ENCODE measurements at regions not wholly inside any gene's neighbourhood (a gene's known extent, or its start where the extent isn't known, plus 50 kb on each side); places are given as distances from the start of the nearest gene placed in this dataset.
"Not testable (repeated sequence)": the region's sequence is repeated elsewhere in the genome, so short reads cannot be mapped to it uniquely, and the experiment has no call there.

- ATAC-seq: no peak
- DNase-seq (ENCODE audit: low spot score): no peak
Measured at GRCh38 chr12:102344691-102345090, 135.7 kb downstream of the IGF1 start.

GRCh38 chr12:102343361-102344121 is 136.8 kb downstream of the IGF1 start:
- ATAC-seq (no peak), DNase-seq (ENCODE audit: low spot score) (no peak)

GRCh38 chr12:102342281-102343006 is 137.9 kb downstream of the IGF1 start:
- peak; percentile 93 for ATAC-seq
- DNase-seq (ENCODE audit: low spot score): peak; percentile 54

- no peak for ATAC-seq
- DNase-seq (ENCODE audit: low spot score): no peak
Measured at GRCh38 chr12:102334765-102335164, 137.1 kb upstream of the PMCH start.

GRCh38 chr12:102331419-102331818 is 133.8 kb upstream of the PMCH start:
- DNase-seq (ENCODE audit: low spot score) (no peak), ATAC-seq (no peak)

GRCh38 chr12:102329883-102330282 is 132.2 kb upstream of the PMCH start:
- no peak for ATAC-seq
- no peak for DNase-seq (ENCODE audit: low spot score)

- no peak for DNase-seq (ENCODE audit: low spot score)
- no peak for ATAC-seq
Measured at GRCh38 chr12:102326982-102327381, 129.3 kb upstream of the PMCH start.

GRCh38 chr12:102325108-102325507 is 127.5 kb upstream of the PMCH start:
- DNase-seq (ENCODE audit: low spot score); ATAC-seq: not testable (repeated sequence)

- ATAC-seq: no peak
Measured at GRCh38 chr12:102323799-102324198, 126.2 kb upstream of the PMCH start.

GRCh38 chr12:102322254-102322653 is 124.6 kb upstream of the PMCH start:
- no peak for ATAC-seq
- DNase-seq (ENCODE audit: low spot score): no peak

More at GRCh38 chr12:102323799-102324198, 126.2 kb upstream of the PMCH start:
- no peak for DNase-seq (ENCODE audit: low spot score)

- ATAC-seq (no peak), DNase-seq (ENCODE audit: low spot score) (no peak)
Measured at GRCh38 chr12:102321305-102322082, 123.9 kb upstream of the PMCH start.

GRCh38 chr12:102317155-102317554 is 119.5 kb upstream of the PMCH start:
- no peak for DNase-seq (ENCODE audit: low spot score)
- no peak for ATAC-seq

- no peak for DNase-seq (ENCODE audit: low spot score)
- ATAC-seq: no peak
Measured at GRCh38 chr12:102316723-102317122, 119.1 kb upstream of the PMCH start.

GRCh38 chr12:102314821-102315220 is 117.2 kb upstream of the PMCH start:
- DNase-seq (ENCODE audit: low spot score) (no peak), ATAC-seq (no peak)

GRCh38 chr12:102313116-102313971 is 115.7 kb upstream of the PMCH start:
- not testable (repeated sequence) for DNase-seq (ENCODE audit: low spot score)

GRCh38 chr12:102305486-102305885 is 107.9 kb upstream of the PMCH start:
- peak; percentile 15 for ATAC-seq

More at GRCh38 chr12:102313116-102313971, 115.7 kb upstream of the PMCH start:
- ATAC-seq: not testable (repeated sequence)

GRCh38 chr12:102304667-102305066 is 107.0 kb upstream of the PMCH start:
- peak; percentile 68 for DNase-seq (ENCODE audit: low spot score)
- not testable (repeated sequence) for ATAC-seq

More at GRCh38 chr12:102305486-102305885, 107.9 kb upstream of the PMCH start:
- no peak for DNase-seq (ENCODE audit: low spot score)

- ATAC-seq: no peak
Measured at GRCh38 chr12:102302553-102302952, 104.9 kb upstream of the PMCH start.

GRCh38 chr12:102301547-102301946 is 103.9 kb upstream of the PMCH start:
- no peak for DNase-seq (ENCODE audit: low spot score)

More at GRCh38 chr12:102302553-102302952, 104.9 kb upstream of the PMCH start:
- no peak for DNase-seq (ENCODE audit: low spot score)

GRCh38 chr12:102300824-102301461 is 103.3 kb upstream of the PMCH start:
- DNase-seq (ENCODE audit: low spot score): no peak
- ATAC-seq: peak; percentile 99

More at GRCh38 chr12:102301547-102301946, 103.9 kb upstream of the PMCH start:
- ATAC-seq: no peak
